SK-N-MC (cell line): ENCODE measurements at regions not wholly inside any gene's neighbourhood (a gene's known extent, or its start where the extent isn't known, plus 50 kb on each side); places are given as distances from the start of the nearest gene placed in this dataset.

Source experiments
- EZH2 ChIP-seq: fragments of 200-600 bp; sonication (generic); IDR thresholded peaks from one replicate; pipeline ENCODE4 v1.6.1; 2017; ENCODE audit warnings: antibody characterized with exemption
- FOXP2 ChIP-seq: optimal IDR thresholded peaks from 2 replicates; pipeline ENCODE3; 2011; ENCODE audit warnings: mild to moderate bottlenecking, moderate library complexity; ENCODE audit not compliant: insufficient read depth; ENCODE audit errors: extremely low read length, control extremely low read depth
- POLR2AphosphoS5 ChIP-seq: IDR thresholded peaks from 2 replicates; pipeline ENCODE4 v1.6.1; 2012; ENCODE audit warnings: mild to moderate bottlenecking, low read depth, low read length, borderline replicate concordance

DNA sequence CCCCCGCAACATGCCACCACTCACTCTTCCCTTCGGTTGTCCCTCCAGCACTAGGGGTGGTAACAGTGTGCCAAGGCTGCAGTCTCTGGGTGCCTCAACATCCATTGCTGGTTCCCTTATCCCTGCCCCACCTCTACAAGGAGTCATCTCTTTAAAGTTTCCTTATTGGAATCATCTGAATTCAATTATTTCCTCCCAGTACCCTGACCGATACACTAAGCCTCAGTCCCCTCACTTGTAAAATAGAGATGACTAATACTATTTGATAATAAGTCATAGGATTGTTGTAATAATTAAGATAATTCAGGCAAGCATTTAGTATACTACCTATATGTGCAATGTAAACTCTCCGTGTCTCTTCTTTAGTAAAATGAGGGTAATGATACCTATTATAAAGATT, 352.5 kb downstream of the ENC1 start:
- TF ChIP-seq EZH2 (no peak), POLR2AphosphoS5 (no peak), FOXP2 (no peak)
